ENCODE measurements at regions not wholly inside any gene's neighbourhood (a gene's known extent, or its start where the extent isn't known, plus 50 kb on each side); places are given as distances from the start of the nearest gene placed in this dataset.

- no peak for DNase-seq (ENCODE audit: low spot score)
Measured at GRCh38 chr15:38672814-38673670, 108.4 kb upstream of the RASGRP1 start.

GRCh38 chr15:38674448-38674847, 109.8 kb upstream of the RASGRP1 start:
- DNase-seq (ENCODE audit: low spot score), result no peak

GRCh38 chr15:38678281-38678680, 113.7 kb upstream of the RASGRP1 start:
- DNase-seq (ENCODE audit: low spot score), result no peak

DNA sequence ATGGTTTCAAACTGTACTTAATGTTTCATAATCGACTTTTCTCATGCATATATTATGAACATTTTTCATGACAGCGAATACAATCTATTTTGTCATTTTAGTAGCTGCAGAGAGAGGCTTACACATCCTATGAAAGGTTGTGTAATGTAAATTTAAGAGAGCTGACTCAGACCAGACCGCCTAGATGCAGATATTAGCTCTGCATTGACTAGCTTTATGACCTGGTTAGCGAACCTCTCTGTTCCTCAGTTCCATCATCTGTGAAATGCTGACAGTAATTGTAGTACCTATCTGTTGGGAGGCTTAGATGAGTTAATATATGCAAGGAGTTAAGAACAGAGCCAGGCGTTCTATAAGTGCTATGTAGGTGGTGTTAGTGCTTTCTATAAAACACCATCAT, 116.2 kb upstream of the RASGRP1 start:
- DNase-seq (ENCODE audit: low spot score), result no peak

DNA sequence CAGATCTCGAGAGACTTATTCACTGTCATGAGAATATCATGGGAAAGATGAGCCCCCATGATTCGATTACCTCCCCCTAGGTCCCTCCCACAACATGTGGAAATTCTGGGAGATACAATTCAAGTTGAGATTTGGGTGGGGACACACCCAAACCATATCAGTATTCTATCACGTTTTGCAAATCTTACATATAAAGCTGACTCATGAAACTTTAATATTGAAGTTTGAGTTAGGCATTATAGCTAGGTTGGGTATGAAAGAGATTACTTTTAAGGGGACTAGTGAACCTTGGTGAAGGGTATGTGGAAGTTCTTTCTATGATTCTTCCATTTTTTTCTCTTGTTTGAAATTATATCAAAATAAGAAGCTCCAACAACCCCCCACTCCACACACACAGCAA, 117.7 kb upstream of the RASGRP1 start:
- no peak for DNase-seq (ENCODE audit: low spot score)

GRCh38 chr15:38682861-38683260, 118.2 kb upstream of the RASGRP1 start:
- DNase-seq (ENCODE audit: low spot score), result no peak

DNA sequence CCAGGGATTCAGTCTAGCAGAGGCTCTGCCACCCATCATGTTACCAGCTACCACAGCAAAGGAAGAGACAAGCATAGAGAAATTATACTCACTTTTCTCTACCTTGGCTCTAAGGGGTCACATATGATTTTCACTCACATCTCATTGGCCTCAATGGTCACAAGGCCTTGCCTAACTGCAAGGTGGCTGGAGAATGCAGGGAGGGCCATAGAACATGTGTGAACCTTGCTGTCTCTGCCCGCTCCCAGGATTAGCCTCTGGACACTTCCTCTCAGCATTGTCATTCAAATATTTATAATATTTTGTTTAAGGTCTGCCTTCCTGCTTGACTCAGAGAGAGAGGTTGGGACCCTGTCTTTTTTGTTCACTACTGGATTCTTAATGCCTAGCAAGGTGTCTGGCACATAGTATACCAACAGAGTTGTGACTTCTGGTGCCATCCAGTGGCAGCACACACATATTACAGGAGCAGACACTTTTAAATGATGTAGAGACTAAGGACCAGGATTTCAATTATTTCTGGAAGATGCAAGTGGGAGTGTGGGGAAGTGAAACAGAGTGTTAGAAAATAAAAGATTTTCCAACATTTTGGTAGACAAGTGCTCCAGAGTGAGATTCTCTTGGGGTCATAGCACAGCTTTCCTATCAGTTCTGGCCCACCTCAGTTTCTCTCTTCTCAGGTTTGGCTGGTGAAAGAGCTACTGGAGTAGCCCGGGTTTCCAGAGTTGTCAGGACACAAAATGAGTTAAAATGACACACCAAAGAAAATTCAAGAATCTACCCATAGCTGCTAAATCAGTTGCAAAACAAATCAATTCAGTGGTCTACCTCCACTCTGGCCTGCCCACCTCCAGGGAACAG, 119.0 kb upstream of the RASGRP1 start:
- DNase-seq (ENCODE audit: low spot score), result peak; percentile 20

DNA sequence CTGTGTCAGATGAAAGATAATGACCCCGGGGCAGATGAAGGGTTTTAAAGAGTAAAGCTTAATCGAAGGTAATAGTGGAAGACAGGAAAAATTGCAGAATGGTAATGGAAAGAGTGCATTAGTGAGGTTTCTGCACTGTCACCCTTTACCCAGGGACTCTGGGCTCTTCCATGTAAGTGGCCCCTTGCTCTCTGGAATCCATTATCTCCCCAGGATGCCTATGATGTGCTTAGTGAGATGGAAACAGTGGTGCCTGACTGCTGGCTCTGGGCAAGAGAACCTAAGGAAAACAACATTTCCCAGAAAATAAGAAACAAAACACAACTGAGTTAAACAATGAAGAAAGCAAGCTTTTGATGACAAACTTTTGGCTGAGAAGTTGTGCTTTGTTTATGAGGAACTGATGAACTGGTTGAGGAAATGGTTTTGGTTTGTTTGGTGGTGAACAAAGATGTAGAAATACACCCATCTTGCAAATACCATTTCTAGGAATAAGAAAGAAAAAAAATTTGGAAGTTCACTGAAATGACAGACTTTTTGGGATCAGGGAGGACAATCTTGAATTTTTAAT, 119.9 kb upstream of the RASGRP1 start:
- no peak for DNase-seq (ENCODE audit: low spot score)

GRCh38 chr15:38685686-38686339, 121.2 kb upstream of the RASGRP1 start:
- DNase-seq (ENCODE audit: low spot score), result no peak

GRCh38 chr15:38687340-38687739, 122.7 kb upstream of the RASGRP1 start:
- no peak for DNase-seq (ENCODE audit: low spot score)

DNA sequence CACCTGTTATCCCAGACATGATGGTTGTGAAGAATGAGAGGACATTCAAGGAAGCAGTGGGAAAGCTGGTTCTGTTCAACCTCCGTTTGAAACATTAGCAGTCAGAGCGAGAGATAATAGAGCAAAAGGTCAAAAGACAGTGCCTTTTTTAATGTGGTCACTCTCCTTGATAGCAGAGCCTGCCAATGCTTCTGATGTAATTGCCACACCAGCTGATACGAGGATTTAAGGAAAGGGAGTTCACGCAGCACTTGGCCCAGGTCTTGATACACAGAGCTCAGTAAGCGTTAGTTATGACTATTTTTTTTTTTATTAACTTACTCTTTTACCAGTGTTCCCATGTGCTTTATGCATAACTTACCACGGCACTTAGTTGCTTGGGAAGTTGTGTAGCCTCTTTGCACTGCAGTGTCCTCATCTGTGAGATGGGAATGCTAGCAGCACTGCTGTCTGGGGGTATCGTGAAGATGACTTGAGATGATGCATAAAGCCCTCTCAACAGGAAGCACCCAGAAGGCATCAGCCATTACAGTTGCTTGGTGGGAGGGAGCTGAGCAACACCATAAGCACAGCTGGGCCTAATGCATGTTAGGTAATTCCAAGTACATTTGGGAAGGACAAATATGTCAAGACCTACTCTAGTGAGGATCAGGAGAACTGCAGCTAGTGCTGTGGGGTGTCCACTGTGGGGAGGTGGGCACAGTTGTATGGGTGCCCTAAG, 123.3 kb upstream of the RASGRP1 start:
- no peak for DNase-seq (ENCODE audit: low spot score)

- DNase-seq (ENCODE audit: low spot score), result no peak
Measured at GRCh38 chr15:38688761-38689160, 124.1 kb upstream of the RASGRP1 start.

DNA sequence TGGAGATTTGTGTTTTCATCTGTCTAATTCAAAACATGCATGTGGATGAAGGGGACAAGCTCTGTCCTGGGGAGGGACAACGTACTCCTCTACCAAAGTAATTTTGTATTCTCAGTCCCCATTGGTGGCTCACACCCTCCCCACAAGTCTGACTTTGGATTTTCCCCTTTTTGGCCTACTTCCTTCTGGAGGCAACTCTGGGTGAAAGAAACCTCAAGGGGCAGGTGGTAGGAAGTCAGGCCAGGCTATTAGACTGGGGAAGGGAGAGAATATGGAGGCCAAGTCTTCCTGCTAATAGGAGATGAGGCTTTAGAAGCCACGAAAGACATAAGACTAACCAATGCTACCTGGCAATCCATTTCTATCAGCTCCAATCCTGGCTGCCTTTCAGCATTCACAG, 124.9 kb upstream of the RASGRP1 start:
- DNase-seq (ENCODE audit: low spot score), result no peak

- DNase-seq (ENCODE audit: low spot score), result no peak
Measured at GRCh38 chr15:38690216-38690615, 125.6 kb upstream of the RASGRP1 start.

- DNase-seq (ENCODE audit: low spot score), result peak; percentile 32
Measured at GRCh38 chr15:38690719-38691332, 126.2 kb upstream of the RASGRP1 start.

- no peak for DNase-seq (ENCODE audit: low spot score)
Measured at GRCh38 chr15:38691377-38691776, 126.8 kb upstream of the RASGRP1 start.

- DNase-seq (ENCODE audit: low spot score), result no peak
Measured at GRCh38 chr15:38691965-38692788, 127.6 kb upstream of the RASGRP1 start.

- no peak for DNase-seq (ENCODE audit: low spot score)
Measured at GRCh38 chr15:38692789-38693062, 128.1 kb upstream of the RASGRP1 start.

DNA sequence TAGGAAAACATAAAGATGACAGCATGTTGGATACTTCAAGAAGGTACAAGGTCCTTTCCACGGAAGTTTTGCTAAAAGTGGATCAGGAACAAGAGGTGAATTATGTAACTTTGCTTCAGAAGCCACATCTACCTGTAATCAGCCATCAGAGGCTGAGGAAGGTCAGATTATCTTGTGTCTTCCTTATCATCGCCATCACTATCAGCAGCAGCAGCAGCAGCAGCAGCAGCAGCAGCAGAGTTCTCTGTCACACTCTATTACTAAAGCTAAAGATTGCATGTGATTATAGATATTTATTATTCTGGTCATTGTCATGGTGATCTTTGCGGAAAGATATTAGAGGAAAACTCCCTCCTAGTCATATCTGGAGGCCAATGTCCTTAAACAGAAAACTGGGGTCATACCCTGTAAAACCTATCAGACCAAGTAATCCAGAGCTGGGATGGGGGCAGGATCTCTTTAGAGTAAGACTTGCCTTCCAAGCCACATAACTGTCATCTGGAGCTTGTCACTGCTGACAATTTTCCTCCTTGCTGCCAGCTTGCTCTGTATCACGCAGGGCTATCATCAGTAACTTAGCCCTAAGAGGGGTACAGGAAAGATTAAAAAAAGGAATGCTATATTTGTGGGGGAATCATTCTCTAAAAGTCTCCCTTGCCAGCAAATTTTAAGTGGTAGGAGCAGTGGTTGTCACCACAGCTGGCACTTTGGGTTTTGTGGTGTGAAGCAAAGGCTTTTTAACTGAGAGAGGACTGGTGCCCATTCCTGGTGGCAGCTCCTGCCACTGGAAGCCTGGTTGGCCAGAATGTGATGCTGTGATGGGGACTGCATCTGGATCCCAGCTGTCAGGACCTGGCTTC, 130.9 kb upstream of the RASGRP1 start:
- no peak for DNase-seq (ENCODE audit: low spot score)
